ENCODE measurements at regions not wholly inside any gene's neighbourhood (a gene's known extent, or its start where the extent isn't known, plus 50 kb on each side); places are given as distances from the start of the nearest gene placed in this dataset.

DNA sequence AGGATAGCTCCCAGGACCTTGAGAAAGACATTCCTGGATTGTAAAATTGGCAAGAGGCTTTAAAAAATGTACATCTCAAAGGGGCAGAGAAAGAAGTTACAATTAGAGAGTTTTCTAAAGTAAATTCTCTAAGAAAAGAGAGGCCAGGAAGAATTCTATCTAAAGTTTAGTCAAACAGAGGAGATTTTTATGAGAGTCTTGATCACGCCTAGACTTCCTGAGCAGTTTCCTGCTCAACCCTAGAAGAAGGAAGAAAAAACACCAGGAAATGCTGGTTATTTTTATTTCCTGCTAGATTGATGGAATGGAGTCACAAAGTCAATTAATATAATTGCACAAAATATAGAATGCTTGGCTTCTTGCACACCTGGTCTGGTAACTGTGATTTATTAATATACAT lies 269.1 kb downstream of the PCDH20 start:
- TF ChIP-seq POLR2AphosphoS5 (IDR thresholded peaks at IDR 0.05) = no peak
- TF ChIP-seq, protein P1, sequence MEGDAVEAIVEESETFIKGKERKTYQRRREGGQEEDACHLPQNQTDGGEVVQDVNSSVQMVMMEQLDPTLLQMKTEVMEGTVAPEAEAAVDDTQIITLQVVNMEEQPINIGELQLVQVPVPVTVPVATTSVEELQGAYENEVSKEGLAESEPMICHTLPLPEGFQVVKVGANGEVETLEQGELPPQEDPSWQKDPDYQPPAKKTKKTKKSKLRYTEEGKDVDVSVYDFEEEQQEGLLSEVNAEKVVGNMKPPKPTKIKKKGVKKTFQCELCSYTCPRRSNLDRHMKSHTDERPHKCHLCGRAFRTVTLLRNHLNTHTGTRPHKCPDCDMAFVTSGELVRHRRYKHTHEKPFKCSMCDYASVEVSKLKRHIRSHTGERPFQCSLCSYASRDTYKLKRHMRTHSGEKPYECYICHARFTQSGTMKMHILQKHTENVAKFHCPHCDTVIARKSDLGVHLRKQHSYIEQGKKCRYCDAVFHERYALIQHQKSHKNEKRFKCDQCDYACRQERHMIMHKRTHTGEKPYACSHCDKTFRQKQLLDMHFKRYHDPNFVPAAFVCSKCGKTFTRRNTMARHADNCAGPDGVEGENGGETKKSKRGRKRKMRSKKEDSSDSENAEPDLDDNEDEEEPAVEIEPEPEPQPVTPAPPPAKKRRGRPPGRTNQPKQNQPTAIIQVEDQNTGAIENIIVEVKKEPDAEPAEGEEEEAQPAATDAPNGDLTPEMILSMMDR (IDR thresholded peaks at IDR 0.05) = no peak
- TF ChIP-seq POLR2A (IDR thresholded peaks at IDR 0.05) = no peak

Data from breast epithelium (tissue), 3 donors.